BJ (cell line): ENCODE measurements at regions not wholly inside any gene's neighbourhood (a gene's known extent, or its start where the extent isn't known, plus 50 kb on each side); places are given as distances from the start of the nearest gene placed in this dataset.

Source experiments
- CTCF ChIA-PET: fragments of 350-600 bp; formaldehyde crosslinking; extraction: SDS; loops from one replicate; lab custom pipeline; 2021; ENCODE audit warnings: antibody characterized with exemption, inconsistent platforms; lab: Yijun Ruan, JAX
- POLR2A ChIA-PET: fragments of 300-600 bp; sonication (Branson Sonifier 250); formaldehyde crosslinking; extraction: SDS; loops from one replicate; lab custom pipeline; 2021; ENCODE audit warnings: antibody characterized with exemption; lab: Charles Lee
- DNase-seq: peaks from one replicate; pipeline ENCODE4 v3.0.0-alpha.2; 2011; ENCODE audit warnings: low read depth
- H3K27me3 ChIP-seq: 2 replicates; pipeline ENCODE4 v1.6.0; 2011; ENCODE audit warnings: low read length; ENCODE audit not compliant: control insufficient read depth, insufficient read depth
- H3K36me3 ChIP-seq: 2 replicates; pipeline ENCODE4 v1.5.1; 2011; ENCODE audit warnings: low read length; ENCODE audit not compliant: control insufficient read depth, insufficient read depth
- H3K4me3 ChIP-seq: 2 replicates; pipeline ENCODE4 v1.5.1; 2011; ENCODE audit warnings: low read depth, mild to moderate bottlenecking, control low read depth, low read length
- CTCF ChIP-seq: IDR thresholded peaks from 2 replicates; pipeline ENCODE4 v1.5.1; 2011; ENCODE audit warnings: low read depth, mild to moderate bottlenecking, control low read depth, inconsistent platforms, low read length, moderate library complexity; ENCODE audit not compliant: insufficient read depth

- Histone ChIP-seq H3K36me3 (no peaks in the 10 kb centered on the region), H3K4me3 (peak overlapping the region; percentile 12), H3K27me3 (no peaks in the 10 kb centered on the region)
- CTCF ChIA-PET = interaction anchor here (0.8 to 0.9 kb wide), 2 partner anchors 25 to 678 kb away, joined by 3 read pairs; partner anchors contain the start of gene ID2
- TF ChIP-seq CTCF = no peak; the same call in 1 of the 2 replicates
- POLR2A ChIA-PET = interaction anchor here (0.7 kb wide), 1 partner anchor 678 kb away, joined by 3 read pairs; the partner anchor contains the start of gene ID2
- peak; percentile 83 for DNase-seq
These were observed 678.3 kb upstream of the ID2 start for GRCh38 chr2:8003462-8004075.

GRCh38 chr2:8004250-8004681 lies 677.6 kb upstream of the ID2 start:
- Histone ChIP-seq H3K36me3 (no peaks in the 10 kb centered on the region), H3K27me3 (no peaks in the 10 kb centered on the region), H3K4me3 (no peak overlapping the region)
- TF ChIP-seq CTCF = no peak
- peak; percentile 85 for DNase-seq
- POLR2A ChIA-PET = interaction anchor here (0.7 kb wide), 1 partner anchor 677 kb away, joined by 3 read pairs; the partner anchor contains the start of gene ID2
- CTCF ChIA-PET = interaction anchor here (0.8 to 0.9 kb wide), 2 partner anchors 24 to 677 kb away, joined by 3 read pairs; partner anchors contain the start of gene ID2

- H3K27me3 ChIP-seq = no peaks in the 10 kb centered on the region
- H3K4me3 ChIP-seq = no peak overlapping the region
- H3K36me3 ChIP-seq = no peaks in the 10 kb centered on the region
- ChIA-PET POLR2A (interaction anchor here (0.7 kb wide), 1 partner anchor 12 kb away, joined by 6 read pairs; no protein-coding TSS in a partner anchor), CTCF (interaction anchor here (0.6 kb wide), 1 partner anchor 211 kb away, joined by 4 read pairs; no protein-coding TSS in a partner anchor)
- no peak for DNase-seq
- no peak for TF ChIP-seq CTCF
These were observed 675.7 kb upstream of the ID2 start for GRCh38 chr2:8006181-8006580.

GRCh38 chr2:8006626-8007025 lies 675.2 kb upstream of the ID2 start:
- no peaks in the 10 kb centered on the region for H3K27me3 ChIP-seq
- no peak for DNase-seq
- no peak for TF ChIP-seq CTCF
- ChIA-PET POLR2A (interaction anchor here (0.7 kb wide), 1 partner anchor 13 kb away, joined by 6 read pairs; no protein-coding TSS in a partner anchor), CTCF (no interaction called here)
- no peaks in the 10 kb centered on the region for H3K36me3 ChIP-seq
- no peak overlapping the region for H3K4me3 ChIP-seq

- POLR2A ChIA-PET = no interaction called here
- CTCF ChIA-PET = no interaction called here
- Histone ChIP-seq H3K4me3 (no peak overlapping the region), H3K27me3 (no peaks in the 10 kb centered on the region), H3K36me3 (no peaks in the 10 kb centered on the region)
- no peak for DNase-seq
- TF ChIP-seq CTCF = no peak
These were observed 672.8 kb upstream of the ID2 start for GRCh38 chr2:8009010-8009597.
